Right lung (tissue), 2 donors: ENCODE measurements at regions not wholly inside any gene's neighbourhood (a gene's known extent, or its start where the extent isn't known, plus 50 kb on each side); places are given as distances from the start of the nearest gene placed in this dataset.

ENCODE experiments used
- DNase-seq, 2 donors: peaks; one replicate each; pipeline ENCODE4 v3.0.0-alpha.2; 2013

DNA sequence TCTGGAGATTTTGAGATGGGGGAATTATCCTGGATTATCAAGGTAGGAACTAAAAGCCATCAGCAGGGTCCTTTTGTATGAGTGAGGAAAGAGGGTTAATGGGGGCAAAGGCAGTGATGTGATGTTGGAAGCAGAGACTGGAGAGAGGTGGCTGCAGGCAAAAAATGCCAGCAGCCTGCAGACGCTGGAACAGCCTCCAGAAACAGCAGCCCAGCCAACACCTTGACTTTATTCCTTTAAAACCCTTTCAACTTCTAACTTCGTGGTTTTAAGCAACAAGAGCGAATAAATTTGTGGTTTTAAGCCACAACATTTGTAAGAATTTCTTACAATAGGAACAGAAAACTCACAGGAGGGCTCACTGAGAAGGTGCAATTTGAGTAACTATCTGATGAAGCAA is 523.1 kb upstream of the HS6ST1 start:
- DNase-seq: no peak

GRCh38 chr2:128867311-128867710 is 548.6 kb upstream of the HS6ST1 start:
- DNase-seq: no peak

- no peak for DNase-seq
Measured at GRCh38 chr2:128867936-128868636, 549.4 kb upstream of the HS6ST1 start.

DNA sequence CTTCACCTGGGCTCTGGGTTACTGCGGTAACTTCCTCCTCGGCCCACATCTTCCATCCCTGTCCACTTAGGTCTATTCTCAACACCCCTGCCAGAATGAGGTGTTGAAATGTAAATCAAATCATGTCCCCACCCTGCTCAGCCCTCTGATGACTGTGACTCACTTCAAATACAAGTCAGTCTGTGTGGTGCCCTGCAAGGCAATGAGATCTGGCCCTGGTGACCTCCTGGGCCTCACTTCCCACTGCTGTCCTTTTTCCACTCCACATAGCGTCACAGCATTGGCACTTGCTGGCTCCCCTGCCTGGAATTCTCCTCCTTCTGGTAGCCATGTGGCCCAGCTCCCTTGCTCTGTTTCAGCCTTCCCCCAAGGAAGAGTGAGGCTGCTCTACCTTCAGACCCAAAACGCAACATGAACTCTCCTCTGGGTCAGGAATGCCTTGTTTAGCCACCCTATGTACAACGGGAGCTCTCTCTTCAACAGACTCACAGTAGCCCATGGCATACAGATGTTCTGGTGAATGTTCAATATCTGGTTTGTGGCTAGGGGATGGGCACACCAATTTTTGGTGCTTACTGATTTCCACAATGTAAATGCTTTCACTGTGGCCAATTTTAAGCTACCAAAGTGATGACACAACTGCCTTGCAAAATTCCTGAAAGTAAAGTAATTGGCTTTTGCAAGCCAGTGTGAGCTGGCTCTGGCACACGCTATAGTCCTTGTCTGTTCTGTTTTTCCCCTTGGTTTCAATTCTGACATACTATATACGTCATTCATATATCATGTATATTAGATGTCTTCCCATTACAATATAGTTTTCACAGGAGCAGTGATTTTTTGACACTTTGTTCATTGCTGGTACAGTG is 550.3 kb upstream of the HS6ST1 start:
- DNase-seq: no peak

- no peak for DNase-seq
Measured at GRCh38 chr2:128874608-128875007, 555.9 kb upstream of the HS6ST1 start.

DNA sequence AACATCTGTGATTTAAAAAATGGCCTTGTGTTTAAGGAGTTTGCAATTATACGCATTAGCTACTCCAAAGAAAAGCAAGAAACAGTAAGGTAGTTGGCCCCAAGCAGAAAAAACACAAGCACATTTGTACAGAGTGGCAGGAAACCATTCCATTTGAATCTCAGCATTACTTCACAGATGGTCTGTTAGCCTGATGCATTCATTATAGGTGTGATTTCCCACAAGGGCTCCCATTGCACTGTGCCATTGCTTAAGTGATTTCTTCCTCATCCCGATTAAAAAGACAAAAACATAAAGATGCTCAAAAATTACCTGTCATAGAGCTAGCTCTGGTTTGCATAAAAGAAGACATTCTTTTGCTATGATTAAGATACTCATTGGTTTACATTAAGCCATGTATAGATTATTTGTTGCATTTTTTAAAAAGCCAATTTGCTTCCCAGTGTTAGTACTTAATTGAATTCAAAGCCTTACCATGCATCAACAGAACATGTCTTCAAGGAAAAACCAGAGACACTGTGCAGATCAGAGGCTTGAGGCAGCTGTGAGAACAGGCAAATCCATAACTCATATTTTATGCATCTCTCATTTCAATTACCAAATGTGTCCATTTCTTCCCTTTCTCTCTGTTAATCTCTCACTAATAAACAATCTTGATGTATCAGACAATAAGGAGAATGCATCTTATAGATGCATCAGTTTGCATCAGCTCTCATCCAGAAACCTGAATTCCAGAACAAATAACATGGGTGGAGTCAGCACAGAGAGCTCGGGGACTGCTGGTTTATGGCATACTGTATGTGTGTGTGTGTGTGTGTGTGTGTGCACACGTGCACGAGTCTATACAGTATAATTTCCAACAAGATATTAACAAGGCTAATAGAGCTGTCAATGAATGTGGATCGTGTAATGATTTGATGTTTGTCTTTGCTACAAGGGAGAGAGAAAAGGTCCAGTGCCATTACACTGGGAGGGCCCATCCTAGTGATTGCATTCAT is 558.6 kb upstream of the HS6ST1 start:
- no peak for DNase-seq

- DNase-seq: no peak
Measured at GRCh38 chr2:128879161-128879560, 560.5 kb upstream of the HS6ST1 start.

GRCh38 chr2:128894896-128895295 is 576.2 kb upstream of the HS6ST1 start:
- no peak for DNase-seq

DNA sequence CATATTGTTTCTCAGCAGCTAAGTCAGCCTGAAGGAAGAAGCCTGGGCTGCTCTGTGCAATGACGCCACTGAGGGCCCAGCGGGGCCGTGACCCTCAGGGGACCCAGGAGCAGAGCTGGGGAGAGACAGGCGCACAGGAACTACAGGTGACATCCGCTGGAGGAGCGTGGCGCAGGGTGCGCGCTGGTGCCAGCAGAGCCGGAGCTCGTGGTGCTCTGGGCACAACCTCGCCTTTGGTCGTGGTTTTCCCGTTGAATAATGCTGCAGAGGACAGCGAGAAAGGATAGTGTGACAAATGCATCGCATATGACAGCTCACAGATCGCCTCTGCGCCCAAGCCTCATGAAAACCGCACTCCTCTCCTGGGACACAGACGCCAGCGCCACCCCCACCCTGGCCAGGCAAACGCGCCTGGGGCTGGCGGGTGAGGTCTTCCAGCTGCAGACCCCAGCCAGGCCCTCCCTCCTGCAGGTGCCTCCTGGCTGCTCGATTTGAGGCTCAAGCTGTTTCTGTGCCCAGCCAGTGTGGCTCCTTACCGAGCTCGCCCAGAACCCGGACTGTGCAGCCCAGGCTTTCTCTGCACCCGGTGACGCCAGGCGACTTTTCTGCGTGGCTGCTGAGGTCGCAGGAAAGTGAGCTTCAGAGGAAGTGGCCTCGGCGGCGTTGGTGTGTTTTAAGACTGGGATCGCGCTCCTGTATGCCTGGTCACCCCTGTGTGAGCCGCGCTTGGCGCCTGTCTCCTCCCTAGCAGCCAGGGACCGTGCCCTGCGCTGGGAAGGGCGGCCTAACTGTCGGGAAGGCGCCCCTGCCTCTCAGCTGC is 583.1 kb upstream of the HS6ST1 start:
- DNase-seq: no peak

- DNase-seq: no peak
Measured at GRCh38 chr2:128903637-128904036, 585.0 kb upstream of the HS6ST1 start.

GRCh38 chr2:128911276-128911675 is 592.6 kb upstream of the HS6ST1 start:
- DNase-seq: no peak

DNA sequence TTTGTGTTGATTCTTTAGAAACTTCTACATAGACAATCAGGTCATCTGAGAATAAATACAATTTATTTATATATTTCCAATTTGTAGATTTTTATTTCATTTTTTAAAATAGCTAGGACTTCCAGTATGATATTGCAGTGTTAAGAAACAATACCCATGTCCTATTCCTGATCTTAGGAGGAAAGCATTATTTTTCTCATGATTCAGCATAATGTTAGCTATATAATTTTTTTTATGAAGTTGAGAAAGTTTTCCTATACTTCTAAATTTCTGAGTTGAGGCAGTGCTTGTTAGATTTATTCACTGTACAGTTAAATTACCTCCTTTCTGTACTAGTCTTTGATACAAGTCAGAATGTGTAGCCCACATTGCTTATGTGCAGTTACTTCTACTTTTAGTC is 595.7 kb upstream of the HS6ST1 start:
- DNase-seq: no peak

GRCh38 chr2:128921751-128922150 is 603.1 kb upstream of the HS6ST1 start:
- no peak for DNase-seq

GRCh38 chr2:128922154-128922553 is 603.5 kb upstream of the HS6ST1 start:
- DNase-seq: no peak

GRCh38 chr2:128925631-128926030 is 607.0 kb upstream of the HS6ST1 start:
- no peak for DNase-seq

DNA sequence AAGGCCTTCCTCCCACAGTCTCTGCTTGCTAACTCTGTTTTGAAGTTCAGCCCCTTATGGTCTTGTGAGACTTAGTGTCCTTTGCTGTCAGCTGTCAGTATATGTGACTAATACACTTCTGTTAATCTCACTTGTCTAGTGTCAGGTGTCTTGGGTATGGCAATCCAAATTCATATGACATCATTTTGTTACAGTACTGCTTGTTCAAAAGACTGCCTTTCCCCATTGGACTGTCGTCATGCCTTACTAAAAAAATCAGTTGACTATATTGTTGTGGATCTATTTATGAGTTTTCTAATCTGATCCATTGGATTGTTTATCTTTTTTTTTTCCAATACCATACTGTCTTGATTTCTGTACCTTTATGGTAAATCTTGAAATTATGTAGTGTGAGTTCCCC is 611.4 kb upstream of the HS6ST1 start:
- DNase-seq: no peak

DNA sequence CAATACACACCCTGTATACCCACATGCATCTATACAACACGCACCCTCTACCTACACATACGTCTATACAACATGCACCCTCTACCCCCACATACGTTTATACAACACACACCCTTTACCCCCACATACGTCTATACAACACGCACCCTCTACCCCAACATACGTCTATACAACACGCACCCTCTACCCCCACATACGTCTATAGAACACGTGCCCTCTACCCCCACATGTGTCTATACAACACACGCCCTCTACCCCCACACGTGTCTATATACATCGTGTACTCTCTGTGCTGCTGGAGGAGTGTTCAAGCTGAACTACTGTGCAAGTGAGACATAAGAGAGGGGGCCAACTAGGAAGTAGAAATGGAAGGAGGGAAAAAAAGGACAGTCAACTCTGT is 621.7 kb upstream of the HS6ST1 start:
- no peak for DNase-seq

GRCh38 chr2:128941751-128942150 is 623.1 kb upstream of the HS6ST1 start:
- DNase-seq: no peak

DNA sequence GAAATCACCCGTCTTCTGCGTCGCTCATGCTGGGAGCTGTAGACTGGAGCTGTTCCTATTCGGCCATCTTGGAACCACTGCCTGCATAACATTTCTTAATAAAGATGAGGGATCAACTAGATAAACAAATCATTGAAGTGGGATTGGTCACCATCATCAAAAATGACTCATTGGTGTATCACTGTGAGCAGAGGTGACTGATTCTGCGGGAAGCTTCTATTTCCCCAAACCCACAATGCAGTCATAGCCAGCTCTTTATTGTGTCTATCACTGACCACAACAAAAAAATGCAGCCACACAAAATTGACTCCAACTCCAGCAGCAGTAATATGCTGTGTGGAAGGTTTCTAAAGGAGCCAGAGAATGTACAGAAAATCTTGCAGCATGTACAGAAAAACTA is 630.7 kb upstream of the HS6ST1 start:
- no peak for DNase-seq

GRCh38 chr2:128950758-128951157 is 632.1 kb upstream of the HS6ST1 start:
- no peak for DNase-seq

DNA sequence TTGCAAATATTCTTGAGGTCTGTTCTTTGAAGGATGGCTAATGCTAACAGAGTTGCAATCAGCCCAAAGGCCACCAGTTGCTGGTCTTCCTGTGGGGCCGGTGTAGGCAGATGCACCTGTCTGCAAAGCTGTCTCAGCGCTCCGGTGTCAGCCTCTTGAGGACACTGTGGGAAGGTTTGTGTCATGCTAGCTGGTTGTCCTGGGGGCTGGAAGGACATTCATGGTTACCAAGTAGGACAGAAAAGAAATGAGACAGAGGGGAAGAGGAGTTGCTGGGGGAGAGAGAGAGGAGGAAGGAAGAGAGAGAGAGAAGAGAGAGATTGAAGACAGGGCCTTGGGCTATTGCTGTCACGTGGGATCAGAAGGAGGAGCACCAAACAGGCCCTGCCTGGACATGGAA is 639.6 kb upstream of the HS6ST1 start:
- no peak for DNase-seq
